ENCODE measurements at regions not wholly inside any gene's neighbourhood (a gene's known extent, or its start where the extent isn't known, plus 50 kb on each side); places are given as distances from the start of the nearest gene placed in this dataset.

- no peak for TF ChIP-seq POLR2A (IDR thresholded peaks at IDR 0.05)
- TF ChIP-seq, protein P1, sequence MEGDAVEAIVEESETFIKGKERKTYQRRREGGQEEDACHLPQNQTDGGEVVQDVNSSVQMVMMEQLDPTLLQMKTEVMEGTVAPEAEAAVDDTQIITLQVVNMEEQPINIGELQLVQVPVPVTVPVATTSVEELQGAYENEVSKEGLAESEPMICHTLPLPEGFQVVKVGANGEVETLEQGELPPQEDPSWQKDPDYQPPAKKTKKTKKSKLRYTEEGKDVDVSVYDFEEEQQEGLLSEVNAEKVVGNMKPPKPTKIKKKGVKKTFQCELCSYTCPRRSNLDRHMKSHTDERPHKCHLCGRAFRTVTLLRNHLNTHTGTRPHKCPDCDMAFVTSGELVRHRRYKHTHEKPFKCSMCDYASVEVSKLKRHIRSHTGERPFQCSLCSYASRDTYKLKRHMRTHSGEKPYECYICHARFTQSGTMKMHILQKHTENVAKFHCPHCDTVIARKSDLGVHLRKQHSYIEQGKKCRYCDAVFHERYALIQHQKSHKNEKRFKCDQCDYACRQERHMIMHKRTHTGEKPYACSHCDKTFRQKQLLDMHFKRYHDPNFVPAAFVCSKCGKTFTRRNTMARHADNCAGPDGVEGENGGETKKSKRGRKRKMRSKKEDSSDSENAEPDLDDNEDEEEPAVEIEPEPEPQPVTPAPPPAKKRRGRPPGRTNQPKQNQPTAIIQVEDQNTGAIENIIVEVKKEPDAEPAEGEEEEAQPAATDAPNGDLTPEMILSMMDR (IDR thresholded peaks at IDR 0.05 in 4 of 5, conservative IDR thresholded peaks at IDR 0.05 in 1 of 5): no peak
These were observed 319.1 kb upstream of the EMCN start for GRCh38 chr4:100836929-100837328.

All from gastrocnemius medialis (tissue), 4 donors.